DND-41 (cell line): ENCODE measurements at regions not wholly inside any gene's neighbourhood (a gene's known extent, or its start where the extent isn't known, plus 50 kb on each side); places are given as distances from the start of the nearest gene placed in this dataset.
"Not testable (repeated sequence)": the region's sequence is repeated elsewhere in the genome, so short reads cannot be mapped to it uniquely, and the experiment has no call there.

Experiments used
- ATAC-seq: fragments of 200-7000 bp; cut with Tn5 transposase; 3 replicates; pipeline ENCODE4 v1.9.1; 2021; ENCODE audit warnings: low read depth; ENCODE audit not compliant: insufficient read depth
- DNase-seq: peaks from one replicate; pipeline ENCODE4 v3.0.0-alpha.2; 2020
- H2AFZ ChIP-seq: 2 replicates; pipeline ENCODE4 v1.6.0; 2012; ENCODE audit warnings: low read depth, low read length
- H3K27ac ChIP-seq: 2 replicates; pipeline ENCODE4 v1.5.1; 2012; ENCODE audit warnings: low read length, inconsistent platforms
- H3K27me3 ChIP-seq: fragments of 200-600 bp; sonication (generic); 2 replicates; pipeline ENCODE4 v1.6.0; 2012; ENCODE audit warnings: low read length, mild to moderate bottlenecking, inconsistent platforms; ENCODE audit not compliant: insufficient read depth, poor library complexity
- H3K36me3 ChIP-seq: 2 replicates; pipeline ENCODE4 v1.5.1; 2012; ENCODE audit warnings: low read length, inconsistent platforms; ENCODE audit not compliant: insufficient read depth
- H3K4me1 ChIP-seq: 2 replicates; pipeline ENCODE4 v1.5.1; 2012; ENCODE audit warnings: mild to moderate bottlenecking, low read length; ENCODE audit not compliant: insufficient read depth
- H3K4me2 ChIP-seq: 2 replicates; pipeline ENCODE4 v1.6.0; 2012; ENCODE audit warnings: mild to moderate bottlenecking, moderate library complexity, low read length, inconsistent platforms; ENCODE audit not compliant: insufficient read depth
- H3K4me3 ChIP-seq, 2 experiments: fragments of 200-600 bp in 1 of 2; shearing (Covaris generic) in 1 of 2; 2 replicates each; pipeline ENCODE4 v1.5.1; 2012 to 2016; ENCODE audit warnings: inconsistent platforms in 2 of 2, low read length in 2 of 2, mild to moderate bottlenecking in 2 of 2, low read depth in 1 of 2, moderate library complexity in 1 of 2
- H3K79me2 ChIP-seq: 2 replicates; pipeline ENCODE4 v1.6.0; 2012; ENCODE audit warnings: low read length, inconsistent platforms; ENCODE audit not compliant: insufficient read depth
- H3K9ac ChIP-seq: 2 replicates; pipeline ENCODE4 v1.6.0; 2012; ENCODE audit warnings: low read depth, mild to moderate bottlenecking, inconsistent platforms, low read length, moderate library complexity
- H3K9me3 ChIP-seq: 2 replicates; pipeline ENCODE4 v1.5.1; 2012; ENCODE audit warnings: low read length, moderate library complexity, mild to moderate bottlenecking, inconsistent platforms; ENCODE audit not compliant: insufficient read depth, severe bottlenecking
- H4K20me1 ChIP-seq: 2 replicates; pipeline ENCODE4 v1.6.0; 2012; ENCODE audit warnings: low read length; ENCODE audit not compliant: insufficient read depth
- CTCF ChIP-seq: IDR thresholded peaks from 2 replicates; pipeline ENCODE4 v1.5.1; 2012; ENCODE audit warnings: borderline replicate concordance, low read length, moderate library complexity, mild to moderate bottlenecking; ENCODE audit not compliant: poor library complexity, severe bottlenecking; ENCODE audit errors: extremely low read depth
- EZH2 ChIP-seq: IDR thresholded peaks from 3 replicates; pipeline ENCODE4 v1.6.1; 2012; ENCODE audit warnings: borderline replicate concordance, low read depth, mild to moderate bottlenecking, moderate library complexity, low read length, inconsistent platforms; ENCODE audit not compliant: severe bottlenecking

GRCh38 chr6:81605526-81605925 is 147.0 kb downstream of the TENT5A start:
- Histone ChIP-seq H3K36me3 (no peaks in the 10 kb centered on the region), H2AFZ (no peak overlapping the region), H3K27me3 (no peaks in the 10 kb centered on the region), H3K4me3 (no peak overlapping the region), H3K4me2 (no peak overlapping the region), H3K9ac (no peak overlapping the region), H3K27ac (no peak overlapping the region), H4K20me1 (no peaks in the 10 kb centered on the region), H3K9me3 (no peaks in the 10 kb centered on the region), H3K79me2 (no peaks in the 10 kb centered on the region), H3K4me1 (no peaks in the 10 kb centered on the region)
- TF ChIP-seq EZH2 (no peak), CTCF (no peak)
- DNase-seq (no peak), ATAC-seq (no peak)

GRCh38 chr6:81601918-81602317 is 150.6 kb downstream of the TENT5A start:
- no peaks in the 10 kb centered on the region for H3K27me3 ChIP-seq
- no peak overlapping the region for H3K9ac ChIP-seq
- ATAC-seq, result no peak
- H3K36me3 ChIP-seq, result no peaks in the 10 kb centered on the region
- H3K79me2 ChIP-seq, result no peaks in the 10 kb centered on the region
- H2AFZ ChIP-seq, result no peak overlapping the region
- no peak overlapping the region for H3K4me2 ChIP-seq
- H3K9me3 ChIP-seq, result no peaks in the 10 kb centered on the region
- H3K4me3 ChIP-seq, result no peak overlapping the region
- H3K4me1 ChIP-seq, result no peaks in the 10 kb centered on the region
- H4K20me1 ChIP-seq, result no peaks in the 10 kb centered on the region
- TF ChIP-seq CTCF (no peak), EZH2 (no peak)
- H3K27ac ChIP-seq, result no peak overlapping the region
- DNase-seq, result no peak

GRCh38 chr6:81600488-81600887 is 152.0 kb downstream of the TENT5A start:
- H3K27me3 ChIP-seq, ATAC-seq, H3K4me3 ChIP-seq, H3K4me1 ChIP-seq, H3K79me2 ChIP-seq, H3K27ac ChIP-seq, H3K36me3 ChIP-seq, H2AFZ ChIP-seq, DNase-seq, H3K9me3 ChIP-seq, H3K9ac ChIP-seq, H4K20me1 ChIP-seq, H3K4me2 ChIP-seq: not testable (repeated sequence)

GRCh38 chr6:81594501-81594900 is 158.0 kb downstream of the TENT5A start:
- no peaks in the 10 kb centered on the region for H4K20me1 ChIP-seq
- no peaks in the 10 kb centered on the region for H3K79me2 ChIP-seq
- H3K27me3 ChIP-seq, result no peaks in the 10 kb centered on the region
- TF ChIP-seq EZH2 (no peak), CTCF (no peak)
- no peaks in the 10 kb centered on the region for H3K9me3 ChIP-seq
- DNase-seq (no peak), ATAC-seq (no peak)
- no peak overlapping the region for H3K4me3 ChIP-seq
- no peak overlapping the region for H3K9ac ChIP-seq
- H3K4me1 ChIP-seq, result peaks cover 6% of the 10 kb centered on the region; the same call in 1 of the 2 replicates
- no peak overlapping the region for H3K4me2 ChIP-seq
- H3K27ac ChIP-seq, result no peak overlapping the region
- no peak overlapping the region for H2AFZ ChIP-seq
- no peaks in the 10 kb centered on the region for H3K36me3 ChIP-seq
